DMS53 treated with DMSO at 0.1 percent for 48 hours (cell line): ENCODE measurements at regions not wholly inside any gene's neighbourhood (a gene's known extent, or its start where the extent isn't known, plus 50 kb on each side); places are given as distances from the start of the nearest gene placed in this dataset.
"Not testable (repeated sequence)": the region's sequence is repeated elsewhere in the genome, so short reads cannot be mapped to it uniquely, and the experiment has no call there.

Experiments used
- DNase-seq: peaks from one replicate; lab custom pipeline; 2025; ENCODE audit not compliant: unreplicated experiment; lab: John Stamatoyannopoulos, UW

DNA sequence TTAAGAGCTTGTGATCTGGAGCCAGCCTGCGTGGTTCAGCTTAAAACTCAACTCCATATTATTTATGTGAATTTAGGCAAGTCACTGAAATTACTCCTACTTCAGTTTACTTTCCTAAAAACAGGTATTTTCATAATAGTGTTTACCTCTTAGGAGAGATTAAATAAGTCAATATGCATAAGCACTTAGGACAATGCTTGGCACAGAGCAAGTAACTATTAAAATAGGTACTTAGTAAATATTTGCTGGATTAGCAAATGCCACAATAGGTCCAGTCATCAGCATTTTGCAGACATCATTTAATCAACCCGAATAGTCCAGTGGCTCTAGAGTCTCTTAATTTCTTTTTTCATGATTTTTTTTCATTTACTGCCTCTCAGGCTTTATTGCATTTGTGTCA is 78.6 kb upstream of the PTPRK start:
- peak; percentile 39 for DNase-seq

- DNase-seq: no peak
These were observed 78.2 kb upstream of the PTPRK start for GRCh38 chr6:128598571-128598970.

DNA sequence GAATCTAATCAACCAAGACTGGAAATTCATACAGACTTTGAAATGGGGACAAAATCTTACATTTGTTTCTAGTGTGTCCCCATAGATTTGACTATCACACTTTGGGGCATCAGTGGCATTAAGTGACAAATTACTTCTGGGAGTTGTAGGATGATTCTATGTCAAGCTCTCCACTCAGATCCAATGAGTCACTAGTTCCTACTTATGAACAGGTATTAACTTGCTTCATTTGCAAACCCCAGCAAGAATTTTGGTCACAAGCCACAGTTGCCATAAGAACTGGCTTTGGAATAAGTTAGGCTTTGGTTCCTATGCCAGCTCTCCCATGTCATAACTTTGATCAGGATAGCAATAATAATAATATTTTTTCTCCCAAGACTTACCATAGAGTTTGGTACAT is 77.6 kb upstream of the PTPRK start:
- DNase-seq: no peak

DNA sequence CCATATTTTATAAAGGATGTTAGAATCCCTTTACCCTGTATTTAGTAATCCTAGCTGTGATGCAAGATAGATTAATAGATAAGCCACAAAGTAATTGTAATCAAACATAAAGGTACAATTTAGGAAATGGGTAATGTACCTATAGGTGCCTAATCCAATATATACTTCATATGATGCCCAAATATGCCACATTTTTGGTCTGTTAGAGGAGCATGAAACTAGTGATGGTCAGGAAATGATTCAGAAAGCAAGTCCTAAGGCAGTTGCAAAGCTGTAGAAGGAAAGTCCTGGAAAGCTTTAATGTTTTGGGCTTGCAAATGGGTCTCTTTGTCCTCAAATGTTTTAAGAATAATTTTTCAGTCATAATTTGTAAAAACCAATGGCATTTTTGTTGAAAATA is 76.6 kb upstream of the PTPRK start:
- DNase-seq: no peak

GRCh38 chr6:128595544-128595943 is 75.1 kb upstream of the PTPRK start:
- DNase-seq: no peak

DNA sequence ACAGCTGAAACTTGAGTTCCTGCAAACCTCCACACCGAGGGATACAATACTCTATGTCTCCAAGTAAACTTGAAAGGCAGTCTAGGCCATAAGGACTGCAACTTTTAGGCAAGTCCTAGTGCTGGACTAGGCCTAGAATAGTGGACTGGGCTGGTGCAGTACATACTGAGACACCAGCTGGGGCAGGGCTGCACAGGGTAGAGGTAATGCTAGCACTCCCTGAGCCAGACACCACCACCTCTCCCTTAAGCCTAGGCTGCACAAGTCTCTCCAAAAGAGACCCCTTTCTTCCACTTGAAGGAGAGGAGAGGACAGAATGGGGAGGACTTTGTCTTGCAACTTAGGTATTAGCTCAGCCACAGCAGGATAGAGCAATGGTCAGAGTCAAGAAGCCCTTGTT is 65.7 kb upstream of the PTPRK start:
- DNase-seq: no peak

- DNase-seq: no peak
These were observed 60.1 kb upstream of the PTPRK start for GRCh38 chr6:128580224-128581110.

DNA sequence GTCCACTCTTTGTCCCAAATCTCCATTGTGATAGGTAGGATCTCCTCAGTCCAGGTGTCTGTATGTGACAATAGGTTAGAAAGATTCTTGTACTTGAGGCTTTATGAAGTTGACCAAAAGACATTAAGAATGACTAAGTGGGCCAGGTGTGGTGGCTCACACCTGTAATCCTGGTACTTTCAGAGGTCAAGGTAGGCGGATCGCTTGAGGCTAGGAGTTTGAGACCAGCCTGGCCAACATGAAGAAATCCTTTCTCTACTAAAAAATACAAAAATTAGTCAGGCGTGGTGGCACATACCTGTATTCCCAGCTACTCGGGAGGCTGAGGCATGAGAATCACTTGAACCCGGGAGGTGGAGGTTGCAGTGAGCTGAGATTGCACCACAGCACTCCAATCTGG is 54.9 kb upstream of the PTPRK start:
- DNase-seq: not testable (repeated sequence)

DNA sequence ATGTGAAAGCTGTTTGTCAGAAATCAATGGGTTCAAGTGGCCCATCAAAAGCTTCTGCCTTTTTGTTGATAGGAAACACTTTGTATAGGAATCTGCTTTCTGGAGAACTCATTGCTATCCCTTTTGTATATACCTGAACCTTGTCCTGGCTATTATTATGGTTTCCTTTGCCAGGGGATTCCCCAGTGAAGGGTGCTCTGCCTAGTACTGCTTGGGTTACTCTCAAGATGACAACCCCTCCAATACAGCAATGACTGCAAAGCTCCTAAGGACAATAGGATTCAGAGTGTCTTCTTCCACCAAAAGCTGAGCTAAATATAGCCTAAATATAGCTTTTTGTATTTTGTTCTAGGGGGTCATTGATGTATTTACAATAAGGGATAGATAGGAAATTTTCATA is 54.0 kb upstream of the PTPRK start:
- DNase-seq: no peak

DNA sequence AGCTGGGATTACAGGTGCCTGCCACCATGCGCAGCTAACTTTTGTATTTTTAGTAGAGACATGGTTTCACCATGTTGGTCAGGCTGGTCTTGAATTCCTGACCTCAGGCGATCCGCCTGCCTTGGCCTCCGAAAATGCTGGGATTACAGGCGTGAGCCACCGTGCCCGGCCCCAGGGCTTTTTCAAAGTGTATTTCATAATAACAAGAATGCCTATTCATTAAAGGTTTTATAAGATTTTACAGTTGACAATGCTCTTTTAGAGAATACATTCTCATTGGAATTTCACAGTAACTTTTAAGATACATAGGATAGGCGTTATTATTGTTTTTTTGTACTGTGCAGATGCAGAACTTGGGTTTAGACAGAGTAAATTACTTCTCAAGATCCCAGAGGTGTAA is 52.6 kb upstream of the PTPRK start:
- DNase-seq: no peak

- DNase-seq: no peak
These were observed 51.9 kb upstream of the PTPRK start for GRCh38 chr6:128572294-128572693.

- DNase-seq: no peak
These were observed 50.3 kb upstream of the PTPRK start for GRCh38 chr6:128570680-128571063.

DNA sequence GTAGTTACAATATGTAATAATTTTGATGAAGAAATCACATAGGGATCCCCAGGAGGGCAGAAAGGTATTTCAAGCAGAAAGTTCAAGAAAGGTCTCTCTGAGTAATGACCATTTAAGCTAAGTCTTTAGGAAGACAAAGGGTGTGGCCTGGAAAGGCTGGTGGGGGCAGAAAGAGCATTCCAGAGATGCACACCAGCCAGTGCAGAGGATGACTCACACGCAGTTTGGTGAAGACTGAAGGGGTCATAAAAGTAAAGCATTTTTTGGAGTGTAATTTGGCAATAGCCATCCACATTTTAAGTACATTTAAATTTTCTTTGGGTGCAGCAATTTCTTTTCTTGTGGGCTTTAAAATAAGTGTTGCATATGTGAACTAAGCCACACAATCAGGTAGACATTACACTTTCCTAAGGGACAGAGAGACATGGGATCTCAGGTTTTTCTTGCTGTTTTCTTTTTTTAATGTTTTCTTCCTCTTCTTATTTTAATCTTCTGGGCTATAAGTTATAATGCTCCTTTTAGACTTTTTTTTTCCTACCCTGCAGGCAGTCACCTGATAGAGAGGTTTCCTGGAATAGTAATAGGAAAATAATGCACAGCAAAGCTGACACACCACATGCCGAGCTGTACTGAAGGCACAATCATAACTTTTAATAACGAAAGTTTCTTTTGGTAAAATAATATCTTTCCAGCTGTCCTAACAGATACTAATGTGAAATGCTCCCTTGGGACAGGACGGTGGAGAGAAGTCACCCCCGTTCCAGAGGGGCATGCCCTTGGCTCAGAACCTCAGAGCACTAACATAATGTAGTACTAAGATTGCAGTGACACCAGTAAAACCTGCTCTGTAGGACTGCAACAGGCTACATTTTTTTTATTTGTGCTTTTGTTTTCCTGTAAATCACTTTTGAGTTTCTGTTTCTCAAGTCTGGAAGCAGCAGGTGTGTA is 49.6 kb upstream of the PTPRK start:
- DNase-seq: no peak
